CD14-positive monocyte (primary cell): ENCODE measurements at regions not wholly inside any gene's neighbourhood (a gene's known extent, or its start where the extent isn't known, plus 50 kb on each side); places are given as distances from the start of the nearest gene placed in this dataset.

ENCODE experiments used
- DNase-seq, 3 donors: peaks; one replicate each; pipeline ENCODE4 v3.0.0-alpha.2; 2011 to 2022
- H2AFZ ChIP-seq: 2 replicates; pipeline ENCODE4 v1.6.0; 2012; ENCODE audit warnings: mild to moderate bottlenecking, low read depth, low read length, inconsistent platforms; ENCODE audit not compliant: insufficient read depth, poor library complexity, severe bottlenecking
- H3K27ac ChIP-seq, 2 donors: 1 replicate in 1 of 2; 2 replicates in 1 of 2; pipeline ENCODE4 v1.5.1; 2012 to 2013; ENCODE audit warnings: low read length in 2 of 2, control low read depth in 1 of 2, inconsistent platforms in 1 of 2, low read depth in 1 of 2, mild to moderate bottlenecking in 1 of 2
- H3K27me3 ChIP-seq, 2 donors: one replicate each; pipeline versions ENCODE4 v1.6.0 to v1.6.1; 2011 to 2013; ENCODE audit warnings: low read length in 2 of 2; ENCODE audit not compliant: control insufficient read depth in 2 of 2, insufficient read depth in 2 of 2
- H3K36me3 ChIP-seq, 2 donors: replicated peaks in 1 of 2; 1 replicate in 1 of 2; 2 replicates in 1 of 2; pipeline versions ENCODE4 v1.5.1 to v1.6.1; 2012 to 2013; ENCODE audit warnings: low read length in 2 of 2, control low read depth in 1 of 2, inconsistent platforms in 1 of 2, mild to moderate bottlenecking in 1 of 2; ENCODE audit not compliant: insufficient read depth in 2 of 2, control insufficient read depth in 1 of 2
- H3K4me1 ChIP-seq, 2 donors: 1 replicate in 1 of 2; 2 replicates in 1 of 2; pipeline versions ENCODE4 v1.5.1 to v1.6.1; 2012 to 2013; ENCODE audit warnings: low read length in 2 of 2, control low read depth in 1 of 2, inconsistent platforms in 1 of 2, mild to moderate bottlenecking in 1 of 2, moderate library complexity in 1 of 2; ENCODE audit not compliant: insufficient read depth in 2 of 2, control insufficient read depth in 1 of 2
- H3K4me2 ChIP-seq: replicated peaks from 2 replicates; pipeline ENCODE3; 2012; ENCODE audit warnings: low read length, moderate library complexity, mild to moderate bottlenecking; ENCODE audit not compliant: poor library complexity, severe bottlenecking; ENCODE audit errors: extremely low read depth
- H3K4me3 ChIP-seq, 3 experiments: fragments of 200-600 bp in 1 of 3; sonication (generic) in 1 of 3; replicated peaks in 1 of 3; 1 replicate in 2 of 3; 2 replicates in 1 of 3; pipeline ENCODE4 v1.5.1; 2011 to 2013; ENCODE audit warnings: low read length in 3 of 3, mild to moderate bottlenecking in 3 of 3, control low read depth in 2 of 3, low read depth in 2 of 3, inconsistent platforms in 1 of 3, moderate library complexity in 1 of 3
- H3K79me2 ChIP-seq: 2 replicates; pipeline ENCODE4 v1.6.0; 2012; ENCODE audit warnings: mild to moderate bottlenecking, control low read depth, inconsistent platforms, low read length, moderate library complexity; ENCODE audit not compliant: insufficient read depth
- H3K9ac ChIP-seq: 2 replicates; pipeline ENCODE4 v1.6.0; 2017; ENCODE audit warnings: low read length, mild to moderate bottlenecking; ENCODE audit not compliant: insufficient read depth, poor library complexity, severe bottlenecking
- H3K9me3 ChIP-seq, 2 donors: replicated peaks in 1 of 2; 1 replicate in 1 of 2; 2 replicates in 1 of 2; pipeline versions ENCODE4 v1.5.1 to v1.6.1; 2012 to 2013; ENCODE audit warnings: low read length in 2 of 2, control low read depth in 1 of 2; ENCODE audit not compliant: control insufficient read depth in 1 of 2, insufficient read depth in 1 of 2
- H4K20me1 ChIP-seq: 2 replicates; pipeline ENCODE4 v1.6.0; 2012; ENCODE audit warnings: mild to moderate bottlenecking, low read length, control low read depth, moderate library complexity; ENCODE audit not compliant: insufficient read depth
- H3K27ac Mint-ChIP-seq, 7 donors: one replicate each; pipeline ENCODE4 v1.8.0; 2020; ENCODE audit warnings: mild to moderate bottlenecking in 7 of 7, mixed read lengths in 7 of 7, moderate library complexity in 6 of 7, inconsistent platforms in 2 of 7
- H3K27me3 Mint-ChIP-seq, 3 donors: one replicate each; pipeline ENCODE4 v1.8.0; 2021 to 2022; ENCODE audit warnings: low read depth in 3 of 3, mild to moderate bottlenecking in 3 of 3, mixed read lengths in 3 of 3, moderate library complexity in 3 of 3, inconsistent platforms in 1 of 3
- H3K36me3 Mint-ChIP-seq, 2 donors: one replicate each; pipeline ENCODE4 v1.8.0; 2020; ENCODE audit warnings: mixed read lengths in 2 of 2, inconsistent platforms in 1 of 2, mild to moderate bottlenecking in 1 of 2
- H3K4me1 Mint-ChIP-seq: one replicate; pipeline ENCODE4 v1.8.0; 2020; ENCODE audit warnings: mild to moderate bottlenecking, mixed read lengths
- H3K4me3 Mint-ChIP-seq, 2 donors: one replicate each; pipeline ENCODE4 v1.8.0; 2020; ENCODE audit warnings: mild to moderate bottlenecking in 2 of 2, mixed read lengths in 2 of 2, moderate library complexity in 1 of 2
- H3K9me3 Mint-ChIP-seq, 7 donors: one replicate each; pipeline ENCODE4 v1.8.0; 2020 to 2022; ENCODE audit warnings: mixed read lengths in 7 of 7, mild to moderate bottlenecking in 6 of 7, moderate library complexity in 6 of 7, inconsistent platforms in 2 of 7
- WGBS: methylation state at CpG from one replicate; pipeline ENCODE4 v1.1.5; 2013; ENCODE audit warnings: missing lambda C conversion rate; ENCODE audit not compliant: insufficient coverage; 5-methylcytosine and 5-hydroxymethylcytosine counted together
- intact Hi-C, 2 donors: fragments of 100-400 bp; cut with micrococcal nuclease; formaldehyde crosslinking; loops; one replicate each; pipeline versions ENCODE4 v1.15.0 to v1.15.1; 2023
- TF ChIP-seq, protein P1 (sequence below): fragments of 200-600 bp; IDR thresholded peaks from one replicate; pipeline ENCODE4 v1.8.0; 2022; ENCODE audit warnings: antibody characterized with exemption, mild to moderate bottlenecking

DNA sequence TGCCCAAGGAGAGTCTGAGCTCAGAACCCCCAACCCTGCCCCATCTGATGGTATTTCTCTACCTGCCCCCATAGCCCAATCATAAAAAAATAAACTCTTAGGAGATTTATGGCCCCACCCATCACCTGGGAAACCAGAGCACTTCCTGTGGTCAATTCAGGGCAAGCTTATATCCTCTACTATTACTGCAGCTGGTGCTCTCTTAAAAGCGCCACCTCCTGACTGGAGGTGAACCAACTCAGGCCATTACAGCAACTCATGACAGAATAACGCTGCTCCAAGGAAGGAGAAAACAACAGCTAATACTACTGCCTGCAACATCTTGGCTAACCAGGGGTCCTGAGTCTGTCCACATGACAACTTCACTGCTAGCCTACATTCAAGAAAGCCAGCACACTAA, 195.7 kb downstream of the MTCL1 start:
- Histone ChIP-seq H3K4me3 (no peak overlapping the region), H2AFZ (no peak overlapping the region)
- H3K4me3 Mint-ChIP-seq: no peak overlapping the region

DNA sequence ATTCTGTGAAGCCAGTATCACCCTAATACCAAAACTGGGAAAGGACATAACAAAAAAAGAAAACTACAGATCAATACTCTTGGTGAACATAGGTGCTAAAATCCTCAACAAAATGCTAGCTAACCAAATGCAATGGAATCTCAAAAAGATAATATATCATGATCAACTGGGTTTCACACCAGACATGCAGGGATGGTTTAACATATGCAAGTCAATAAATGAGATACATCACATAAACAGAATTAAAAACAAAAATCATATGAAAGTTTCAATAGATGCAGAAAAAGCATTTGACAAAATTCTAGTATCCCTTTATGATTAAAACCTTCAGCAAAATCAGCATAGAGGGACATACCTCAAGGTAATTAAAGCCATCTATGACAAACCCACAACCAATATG, 198.2 kb upstream of the NDUFV2 start:
- H4K20me1 ChIP-seq: no peaks in the 10 kb centered on the region
- H2AFZ ChIP-seq: no peak overlapping the region
- H3K4me3 ChIP-seq: no peak overlapping the region
- H3K9ac ChIP-seq: no peak overlapping the region
- Mint-ChIP-seq H3K9me3 (peaks cover 0 to 16% (median 13%) of the 10 kb centered on the region in 7 donors), H3K4me1 (no peaks in the 10 kb centered on the region), H3K27ac (no peak overlapping the region), H3K27me3 (peaks cover 0 to 5% (median 5%) of the 10 kb centered on the region in 3 donors), H3K4me3 (no peak overlapping the region), H3K36me3 (no peaks in the 10 kb centered on the region)
- no peak for DNase-seq
- no peak overlapping the region for H3K27ac ChIP-seq
- intact Hi-C loops: no loop called here
- no peaks in the 10 kb centered on the region for H3K27me3 ChIP-seq
- TF ChIP-seq, protein P1, sequence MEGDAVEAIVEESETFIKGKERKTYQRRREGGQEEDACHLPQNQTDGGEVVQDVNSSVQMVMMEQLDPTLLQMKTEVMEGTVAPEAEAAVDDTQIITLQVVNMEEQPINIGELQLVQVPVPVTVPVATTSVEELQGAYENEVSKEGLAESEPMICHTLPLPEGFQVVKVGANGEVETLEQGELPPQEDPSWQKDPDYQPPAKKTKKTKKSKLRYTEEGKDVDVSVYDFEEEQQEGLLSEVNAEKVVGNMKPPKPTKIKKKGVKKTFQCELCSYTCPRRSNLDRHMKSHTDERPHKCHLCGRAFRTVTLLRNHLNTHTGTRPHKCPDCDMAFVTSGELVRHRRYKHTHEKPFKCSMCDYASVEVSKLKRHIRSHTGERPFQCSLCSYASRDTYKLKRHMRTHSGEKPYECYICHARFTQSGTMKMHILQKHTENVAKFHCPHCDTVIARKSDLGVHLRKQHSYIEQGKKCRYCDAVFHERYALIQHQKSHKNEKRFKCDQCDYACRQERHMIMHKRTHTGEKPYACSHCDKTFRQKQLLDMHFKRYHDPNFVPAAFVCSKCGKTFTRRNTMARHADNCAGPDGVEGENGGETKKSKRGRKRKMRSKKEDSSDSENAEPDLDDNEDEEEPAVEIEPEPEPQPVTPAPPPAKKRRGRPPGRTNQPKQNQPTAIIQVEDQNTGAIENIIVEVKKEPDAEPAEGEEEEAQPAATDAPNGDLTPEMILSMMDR: no peak
- H3K9me3 ChIP-seq: peaks cover 0 to 5% of the 10 kb centered on the region in 2 donors
- no peaks in the 10 kb centered on the region for H3K36me3 ChIP-seq
- no peak overlapping the region for H3K4me2 ChIP-seq
- H3K79me2 ChIP-seq: no peaks in the 10 kb centered on the region
- H3K4me1 ChIP-seq: no peaks in the 10 kb centered on the region

More for the DNA sequence above, 195.7 kb downstream of the MTCL1 start:
- Mint-ChIP-seq H3K9me3 (peaks cover 0 to 15% (median 9%) of the 10 kb centered on the region in 7 donors), H3K4me1 (no peaks in the 10 kb centered on the region), H3K27ac (peak overlapping the region in 1 of 7 donors; percentile 39), H3K27me3 (peaks cover 0 to 7% (median 5%) of the 10 kb centered on the region in 3 donors), H3K36me3 (no peaks in the 10 kb centered on the region)
- DNase-seq: no peak
- Histone ChIP-seq H3K79me2 (no peaks in the 10 kb centered on the region), H3K4me2 (no peak overlapping the region), H3K9ac (no peak overlapping the region), H3K27ac (no peak overlapping the region), H4K20me1 (no peaks in the 10 kb centered on the region), H3K27me3 (no peaks in the 10 kb centered on the region), H3K4me1 (no peaks in the 10 kb centered on the region), H3K9me3 (peaks cover 3 to 5% of the 10 kb centered on the region in 2 donors), H3K36me3 (no peaks in the 10 kb centered on the region)
- intact Hi-C loops: no loop called here
- TF ChIP-seq, protein P1: no peak
- 93% methylated on average over 2 of the region's 2 CpGs for WGBS
